ENCODE measurements at regions not wholly inside any gene's neighbourhood (a gene's known extent, or its start where the extent isn't known, plus 50 kb on each side); places are given as distances from the start of the nearest gene placed in this dataset.
"Not testable (repeated sequence)": the region's sequence is repeated elsewhere in the genome, so short reads cannot be mapped to it uniquely, and the experiment has no call there.

DNA sequence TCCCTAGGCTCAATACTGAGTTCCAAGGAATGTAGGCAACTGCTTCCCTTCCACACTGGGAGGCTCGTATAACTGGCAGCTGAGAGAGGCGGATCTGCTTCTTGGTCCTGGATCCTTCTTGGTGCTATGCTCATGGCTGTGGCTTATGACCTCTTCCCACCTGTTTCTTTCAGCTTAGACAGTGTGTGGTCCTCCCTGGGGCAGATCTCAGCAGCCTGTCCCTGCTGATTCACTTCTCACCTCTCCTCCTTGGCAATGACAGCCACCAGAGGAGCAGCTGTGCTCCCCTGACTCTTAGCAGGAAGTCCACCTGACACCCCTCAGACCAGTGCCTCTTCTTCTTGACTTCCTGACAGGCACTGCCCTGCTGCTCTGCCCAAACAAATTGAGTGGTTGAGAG, 75.1 kb upstream of the PTGFRN start:
- in situ Hi-C loops (cut with MboI; ENCODE audit: low pct_unique_long_range_greater_than_20kb in 2 of 9, low sequenced_read_pairs in 9 of 9, unreplicated experiment in 9 of 9) = no loop called here
- Histone ChIP-seq H3K27ac (no peak overlapping the region), H3K4me3 (no peak overlapping the region), H3K4me1 (replicated peaks in 1 of 2) (peaks cover 29 to 31% of the 10 kb centered on the region in 2 donors)
- 83 to 100% (median 89%) methylated on average over 1 to 2 of the region's 2 CpGs; no CpG with 5 or more reads in 3 of the 10 experiments for WGBS, 10 experiments
- ATAC-seq (replicated peaks in 6 of 8) = no peak

DNA sequence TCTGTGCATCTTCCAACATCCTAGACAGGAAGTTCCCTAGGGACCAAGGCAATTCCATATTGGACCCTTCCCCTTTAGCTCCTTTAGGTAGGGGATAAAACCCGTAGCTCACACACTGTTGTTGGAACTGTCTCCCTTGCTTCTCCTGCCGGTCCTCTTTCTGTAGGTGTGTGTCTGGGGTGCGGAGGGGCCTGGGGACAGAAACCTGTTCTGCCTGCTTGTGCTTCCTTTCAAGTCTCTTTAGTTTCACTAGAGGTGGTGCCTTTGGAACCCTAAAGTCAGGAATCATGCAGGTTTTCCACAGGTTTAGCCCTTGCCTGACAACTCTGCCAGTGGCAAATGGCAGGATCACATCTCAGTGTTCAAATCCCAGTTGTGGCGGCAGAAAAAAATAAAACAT, 74.6 kb upstream of the PTGFRN start:
- WGBS, 10 experiments = 83 to 100% (median 91%) methylated on average over 1 to 4 of the region's 4 CpGs; no CpG with 5 or more reads in 4 of the 10 experiments
- Histone ChIP-seq H3K4me3 (no peak overlapping the region), H3K27ac (no peak overlapping the region), H3K4me1 (replicated peaks in 1 of 2) (peaks cover 29 to 31% of the 10 kb centered on the region in 2 donors)
- ATAC-seq (replicated peaks in 6 of 8) = no peak
- in situ Hi-C loops (cut with MboI; ENCODE audit: low pct_unique_long_range_greater_than_20kb in 2 of 9, low sequenced_read_pairs in 9 of 9, unreplicated experiment in 9 of 9) = no loop called here

DNA sequence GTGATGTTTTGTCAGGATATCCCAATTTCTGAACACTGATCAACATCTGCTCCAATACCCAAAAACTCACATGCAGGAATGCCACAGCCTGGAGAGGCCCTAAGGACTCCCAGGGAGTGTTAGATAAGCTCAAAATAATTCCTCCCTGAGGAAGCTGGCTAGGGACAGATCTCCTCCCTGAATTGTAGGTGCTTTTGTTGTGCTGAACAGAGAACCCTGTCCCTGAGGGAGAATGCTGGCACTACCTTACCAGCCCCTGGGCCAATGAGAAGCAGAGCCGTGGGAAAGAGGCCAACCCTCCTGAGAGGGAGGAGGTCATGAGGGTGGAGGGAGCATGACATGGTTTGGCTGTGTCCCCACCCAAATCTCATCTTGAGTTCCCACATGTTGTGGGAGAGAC, 73.6 kb upstream of the PTGFRN start:
- no peak overlapping the region for H3K27ac ChIP-seq
- no peak overlapping the region for H3K4me3 ChIP-seq
- WGBS, 10 experiments = 29 to 100% (median 60%) methylated on average over 1 of the region's 1 CpG; no CpG with 5 or more reads in 6 of the 10 experiments
- peaks cover 29 to 31% of the 10 kb centered on the region in 2 donors for H3K4me1 ChIP-seq (replicated peaks in 1 of 2)
- in situ Hi-C loops (cut with MboI; ENCODE audit: low pct_unique_long_range_greater_than_20kb in 2 of 9, low sequenced_read_pairs in 9 of 9, unreplicated experiment in 9 of 9) = no loop called here
- ATAC-seq (replicated peaks in 6 of 8) = peak in 2 of 8 experiments; percentile 37 to 86

GRCh38 chr1:116841569-116842344, 68.0 kb upstream of the PTGFRN start:
- in situ Hi-C loops (cut with MboI; ENCODE audit: low pct_unique_long_range_greater_than_20kb in 2 of 9, low sequenced_read_pairs in 9 of 9, unreplicated experiment in 9 of 9) = no loop called here
- WGBS, 10 experiments = 10 to 83% (median 46%) methylated on average over 1 to 2 of the region's 2 CpGs; no CpG with 5 or more reads in 2 of the 10 experiments
- H3K27ac ChIP-seq = no peak overlapping the region

DNA sequence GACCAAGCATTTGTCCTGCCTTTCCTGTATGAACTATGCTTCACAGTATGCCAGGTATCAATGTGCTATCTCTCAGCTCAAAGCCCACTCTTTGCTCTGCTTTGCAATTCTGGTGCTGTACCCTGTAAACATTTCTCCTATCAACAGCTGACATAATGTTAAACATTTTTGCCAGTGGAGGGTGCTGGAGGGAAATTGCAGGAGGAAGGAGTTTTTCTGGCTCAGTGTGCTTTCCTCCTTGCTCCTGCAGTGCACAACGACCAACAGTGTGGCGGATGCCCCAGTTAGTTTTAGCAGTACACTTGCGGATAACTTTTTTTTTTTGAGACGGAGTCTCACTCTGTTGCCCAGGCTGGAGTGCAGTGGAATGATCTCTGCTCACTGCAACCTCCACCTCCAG, 67.1 kb upstream of the PTGFRN start:
- Histone ChIP-seq H3K27ac (no peak overlapping the region), H3K4me1 (replicated peaks in 1 of 2) (peaks cover 0 to 6% of the 10 kb centered on the region in 2 donors), H3K4me3 (no peak overlapping the region)
- in situ Hi-C loops (cut with MboI; ENCODE audit: low pct_unique_long_range_greater_than_20kb in 2 of 9, low sequenced_read_pairs in 9 of 9, unreplicated experiment in 9 of 9) = no loop called here
- WGBS, 10 experiments = 65 to 87% (median 74%) methylated on average over 2 to 4 of the region's 4 CpGs; no CpG with 5 or more reads in 4 of the 10 experiments
- peak in 7 of 8 experiments; percentile 20 to 64 (median 52) for ATAC-seq (replicated peaks in 6 of 8)

More at GRCh38 chr1:116841569-116842344, 68.0 kb upstream of the PTGFRN start:
- peak in 4 of 8 experiments; percentile 11 to 87 (median 26) for ATAC-seq (replicated peaks in 6 of 8)
- Histone ChIP-seq H3K4me3 (no peak overlapping the region), H3K4me1 (replicated peaks in 1 of 2) (peaks cover 0 to 6% of the 10 kb centered on the region in 2 donors)

- Histone ChIP-seq H3K4me1 (replicated peaks in 1 of 2) (peaks cover 0 to 6% of the 10 kb centered on the region in 2 donors), H3K4me3 (no peak overlapping the region), H3K27ac (no peak overlapping the region)
- in situ Hi-C loops (cut with MboI; ENCODE audit: low pct_unique_long_range_greater_than_20kb in 2 of 9, low sequenced_read_pairs in 9 of 9, unreplicated experiment in 9 of 9) = no loop called here
- 70 to 100% (median 100%) methylated on average over 1 of the region's 1 CpG; no CpG with 5 or more reads in 1 of the 10 experiments for WGBS, 10 experiments
- ATAC-seq (replicated peaks in 6 of 8) = no peak
Observed at GRCh38 chr1:116844775-116845174, 64.9 kb upstream of the PTGFRN start.

DNA sequence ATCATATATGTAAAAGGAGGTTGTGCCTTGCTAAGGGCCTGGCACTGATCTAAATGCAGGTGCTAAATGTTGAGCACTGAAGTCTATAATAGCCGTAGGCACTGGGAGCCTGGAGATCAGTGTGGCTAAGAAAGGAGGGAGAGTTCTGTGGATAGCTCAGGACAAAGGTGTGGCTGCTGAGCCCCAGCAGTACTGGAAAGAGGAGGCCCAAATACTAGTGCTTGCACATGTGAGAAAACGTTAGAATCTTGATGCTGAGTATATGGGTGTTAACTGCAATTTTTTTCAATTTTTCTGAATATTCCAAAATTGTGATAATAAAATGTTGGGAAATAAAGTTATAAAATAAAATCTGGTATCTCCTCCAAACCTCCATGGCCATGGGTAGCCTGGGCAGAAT, 62.5 kb upstream of the PTGFRN start:
- in situ Hi-C loops (cut with MboI; ENCODE audit: low pct_unique_long_range_greater_than_20kb in 2 of 9, low sequenced_read_pairs in 9 of 9, unreplicated experiment in 9 of 9) = no loop called here
- ATAC-seq (replicated peaks in 6 of 8) = peak in 3 of 8 experiments; percentile 39 to 46 (median 40)
- 0 to 100% (median 78%) methylated on average over 1 to 2 of the region's 2 CpGs for WGBS, 10 experiments
- H3K4me1 ChIP-seq (replicated peaks in 1 of 2) = peaks cover 0 to 2% of the 10 kb centered on the region in 2 donors
- no peak overlapping the region for H3K4me3 ChIP-seq
- H3K27ac ChIP-seq = no peak overlapping the region

GRCh38 chr1:116847688-116848531, 61.8 kb upstream of the PTGFRN start:
- peak in 3 of 8 experiments; percentile 61 to 80 (median 78) for ATAC-seq (replicated peaks in 6 of 8)
- H3K27ac ChIP-seq = no peak overlapping the region

DNA sequence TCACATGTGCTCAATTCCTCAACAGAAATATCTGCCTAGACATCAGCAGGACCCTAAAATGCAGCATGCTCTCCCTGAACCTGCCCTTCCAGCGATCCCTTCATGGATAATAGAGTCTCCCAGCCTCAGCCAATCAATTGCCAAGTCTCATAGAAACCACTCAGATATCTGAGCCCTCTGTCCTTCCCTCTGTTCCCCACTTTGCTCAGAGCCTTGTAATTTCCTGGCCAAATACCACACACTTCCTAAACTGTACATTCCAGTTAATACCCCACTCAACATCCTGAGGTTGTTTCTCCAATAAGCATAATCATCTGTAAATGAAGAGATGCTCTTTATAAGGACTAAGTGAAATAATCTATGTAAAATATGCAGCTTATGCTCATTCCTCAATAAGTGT, 59.3 kb upstream of the PTGFRN start:
- in situ Hi-C loops (cut with MboI; ENCODE audit: low pct_unique_long_range_greater_than_20kb in 2 of 9, low sequenced_read_pairs in 9 of 9, unreplicated experiment in 9 of 9) = no loop called here
- 75 to 100% (median 100%) methylated on average over 1 of the region's 1 CpG; no CpG with 5 or more reads in 3 of the 10 experiments for WGBS, 10 experiments

More at GRCh38 chr1:116847688-116848531, 61.8 kb upstream of the PTGFRN start:
- H3K4me3 ChIP-seq = no peak overlapping the region
- in situ Hi-C loops (cut with MboI; ENCODE audit: low pct_unique_long_range_greater_than_20kb in 2 of 9, low sequenced_read_pairs in 9 of 9, unreplicated experiment in 9 of 9) = no loop called here
- 5 to 100% (median 82%) methylated on average over 4 to 13 of the region's 13 CpGs; no CpG with 5 or more reads in 1 of the 10 experiments for WGBS, 10 experiments
- peaks cover 7 to 9% of the 10 kb centered on the region in 2 donors for H3K4me1 ChIP-seq (replicated peaks in 1 of 2)

GRCh38 chr1:116851189-116851588, 58.5 kb upstream of the PTGFRN start:
- in situ Hi-C loops (cut with MboI; ENCODE audit: low pct_unique_long_range_greater_than_20kb in 2 of 9, low sequenced_read_pairs in 9 of 9, unreplicated experiment in 9 of 9); H3K4me3 ChIP-seq; H3K27ac ChIP-seq; ATAC-seq (replicated peaks in 6 of 8): not testable (repeated sequence)
- peaks cover 39 to 42% of the 10 kb centered on the region in 2 donors for H3K4me1 ChIP-seq (replicated peaks in 1 of 2)
- WGBS, 10 experiments = no CpG with 5 or more reads among the region's 2 CpGs

More for the DNA sequence above, 59.3 kb upstream of the PTGFRN start:
- H3K4me3 ChIP-seq = no peak overlapping the region
- peaks cover 32 to 34% of the 10 kb centered on the region in 2 donors for H3K4me1 ChIP-seq (replicated peaks in 1 of 2)
- H3K27ac ChIP-seq = no peak overlapping the region
- ATAC-seq (replicated peaks in 6 of 8) = no peak

- no peak overlapping the region for H3K27ac ChIP-seq
- no peak for ATAC-seq (replicated peaks in 6 of 8)
- H3K4me3 ChIP-seq = no peak overlapping the region
- H3K4me1 ChIP-seq (replicated peaks in 1 of 2) = peaks cover 39 to 42% of the 10 kb centered on the region in 2 donors
- WGBS, 10 experiments = 67 to 89% (median 78%) methylated on average over 2 to 5 of the region's 5 CpGs; no CpG with 5 or more reads in 2 of the 10 experiments
- in situ Hi-C loops (cut with MboI; ENCODE audit: low pct_unique_long_range_greater_than_20kb in 2 of 9, low sequenced_read_pairs in 9 of 9, unreplicated experiment in 9 of 9) = no loop called here
Observed at GRCh38 chr1:116851846-116852245, 57.9 kb upstream of the PTGFRN start.

DNA sequence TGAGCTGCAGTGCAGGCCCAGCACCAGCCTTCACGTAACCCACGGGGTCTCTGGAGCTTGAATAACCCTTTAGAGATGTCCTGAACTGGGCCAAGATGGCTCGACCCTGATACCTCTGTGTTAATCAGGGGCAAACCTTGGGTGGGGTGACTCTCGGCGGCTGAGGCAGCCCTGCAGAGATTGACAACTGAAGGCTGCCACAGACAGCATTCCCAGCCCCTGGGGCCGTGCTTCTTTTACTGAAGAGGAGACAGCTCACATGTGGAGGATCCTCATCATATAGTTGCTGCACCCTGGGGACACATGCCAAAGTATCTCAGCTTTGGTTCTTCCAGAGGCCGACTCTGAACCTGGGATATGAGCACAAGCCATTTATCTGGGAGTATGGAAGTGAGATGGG, 57.3 kb upstream of the PTGFRN start:
- no peak for ATAC-seq (replicated peaks in 6 of 8)
- Histone ChIP-seq H3K27ac (no peak overlapping the region), H3K4me3 (no peak overlapping the region), H3K4me1 (replicated peaks in 1 of 2) (peaks cover 39 to 42% of the 10 kb centered on the region in 2 donors)
- WGBS, 10 experiments = 67 to 93% (median 78%) methylated on average over 1 to 7 of the region's 7 CpGs
- in situ Hi-C loops (cut with MboI; ENCODE audit: low pct_unique_long_range_greater_than_20kb in 2 of 9, low sequenced_read_pairs in 9 of 9, unreplicated experiment in 9 of 9) = no loop called here

- peak in 5 of 8 experiments; percentile 36 to 52 (median 50) for ATAC-seq (replicated peaks in 6 of 8)
- Histone ChIP-seq H3K27ac (peak overlapping the region in 1 of 2 donors; percentile 10), H3K4me3 (no peak overlapping the region), H3K4me1 (replicated peaks in 1 of 2) (peaks cover 39 to 42% of the 10 kb centered on the region in 2 donors)
- 73 to 100% (median 87%) methylated on average over 2 to 3 of the region's 3 CpGs; no CpG with 5 or more reads in 2 of the 10 experiments for WGBS, 10 experiments
- in situ Hi-C loops (cut with MboI; ENCODE audit: low pct_unique_long_range_greater_than_20kb in 2 of 9, low sequenced_read_pairs in 9 of 9, unreplicated experiment in 9 of 9) = no loop called here
Observed at GRCh38 chr1:116852910-116853309, 56.8 kb upstream of the PTGFRN start.

Measured in motor neuron (in vitro differentiated cells).